Osteocyte (in vitro differentiated cells): ENCODE measurements at regions not wholly inside any gene's neighbourhood (a gene's known extent, or its start where the extent isn't known, plus 50 kb on each side); places are given as distances from the start of the nearest gene placed in this dataset.

Experiments
- DNase-seq: peaks from one replicate; pipeline ENCODE4 v3.0.0; 2021; ENCODE audit warnings: mixed read lengths; ENCODE audit not compliant: unreplicated experiment; ENCODE audit errors: extremely low spot score
- H3K27ac Mint-ChIP-seq: one replicate; pipeline ENCODE4 v1.8.0; 2021; ENCODE audit warnings: mild to moderate bottlenecking, mixed read lengths; ENCODE audit not compliant: unreplicated experiment
- H3K27me3 Mint-ChIP-seq: one replicate; pipeline ENCODE4 v1.8.0; 2021; ENCODE audit warnings: mixed read lengths; ENCODE audit not compliant: unreplicated experiment
- H3K36me3 Mint-ChIP-seq: one replicate; pipeline ENCODE4 v1.8.0; 2021; ENCODE audit warnings: mixed read lengths; ENCODE audit not compliant: unreplicated experiment
- H3K4me1 Mint-ChIP-seq: one replicate; pipeline ENCODE4 v1.8.0; 2021; ENCODE audit warnings: mixed read lengths; ENCODE audit not compliant: unreplicated experiment
- H3K4me3 Mint-ChIP-seq: one replicate; pipeline ENCODE4 v1.8.0; 2021; ENCODE audit warnings: mild to moderate bottlenecking, moderate library complexity, mixed read lengths; ENCODE audit not compliant: unreplicated experiment
- H3K9me3 Mint-ChIP-seq: one replicate; pipeline ENCODE4 v1.8.0; 2021; ENCODE audit warnings: mixed read lengths; ENCODE audit not compliant: unreplicated experiment
- TF ChIP-seq, protein P1 (sequence below): fragments of 200-600 bp; sonication (generic); IDR thresholded peaks from 2 replicates; pipeline ENCODE4 v1.5.0; 2021; ENCODE audit warnings: antibody characterized with exemption, mild to moderate bottlenecking, moderate library complexity

DNA sequence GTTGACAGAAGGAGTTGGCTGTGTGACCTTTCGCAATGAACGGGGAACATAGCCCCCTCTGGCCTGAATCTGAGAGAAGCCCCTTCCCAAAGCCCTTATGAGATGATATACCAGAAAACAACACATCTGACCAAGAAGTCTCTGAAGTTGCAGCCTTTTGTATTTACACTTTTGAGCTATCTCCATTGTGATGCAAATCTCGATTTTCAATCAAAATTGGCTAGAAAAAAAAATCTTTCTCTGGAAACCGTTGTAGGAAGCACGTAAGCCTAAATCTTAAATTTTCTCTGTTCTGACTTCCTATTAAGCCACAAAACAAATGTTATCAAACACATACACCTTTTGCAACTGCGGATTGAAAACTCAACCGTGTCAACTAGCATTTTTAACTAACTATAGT lies 71.4 kb upstream of the OLIG2 start:
- Mint-ChIP-seq H3K27ac (no peak overlapping the region), H3K27me3 (peaks cover 68% of the 10 kb centered on the region), H3K36me3 (no peaks in the 10 kb centered on the region), H3K4me3 (no peak overlapping the region), H3K4me1 (no peaks in the 10 kb centered on the region), H3K9me3 (no peaks in the 10 kb centered on the region)
- TF ChIP-seq, protein P1, sequence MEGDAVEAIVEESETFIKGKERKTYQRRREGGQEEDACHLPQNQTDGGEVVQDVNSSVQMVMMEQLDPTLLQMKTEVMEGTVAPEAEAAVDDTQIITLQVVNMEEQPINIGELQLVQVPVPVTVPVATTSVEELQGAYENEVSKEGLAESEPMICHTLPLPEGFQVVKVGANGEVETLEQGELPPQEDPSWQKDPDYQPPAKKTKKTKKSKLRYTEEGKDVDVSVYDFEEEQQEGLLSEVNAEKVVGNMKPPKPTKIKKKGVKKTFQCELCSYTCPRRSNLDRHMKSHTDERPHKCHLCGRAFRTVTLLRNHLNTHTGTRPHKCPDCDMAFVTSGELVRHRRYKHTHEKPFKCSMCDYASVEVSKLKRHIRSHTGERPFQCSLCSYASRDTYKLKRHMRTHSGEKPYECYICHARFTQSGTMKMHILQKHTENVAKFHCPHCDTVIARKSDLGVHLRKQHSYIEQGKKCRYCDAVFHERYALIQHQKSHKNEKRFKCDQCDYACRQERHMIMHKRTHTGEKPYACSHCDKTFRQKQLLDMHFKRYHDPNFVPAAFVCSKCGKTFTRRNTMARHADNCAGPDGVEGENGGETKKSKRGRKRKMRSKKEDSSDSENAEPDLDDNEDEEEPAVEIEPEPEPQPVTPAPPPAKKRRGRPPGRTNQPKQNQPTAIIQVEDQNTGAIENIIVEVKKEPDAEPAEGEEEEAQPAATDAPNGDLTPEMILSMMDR = no peak
- DNase-seq = no peak

DNA sequence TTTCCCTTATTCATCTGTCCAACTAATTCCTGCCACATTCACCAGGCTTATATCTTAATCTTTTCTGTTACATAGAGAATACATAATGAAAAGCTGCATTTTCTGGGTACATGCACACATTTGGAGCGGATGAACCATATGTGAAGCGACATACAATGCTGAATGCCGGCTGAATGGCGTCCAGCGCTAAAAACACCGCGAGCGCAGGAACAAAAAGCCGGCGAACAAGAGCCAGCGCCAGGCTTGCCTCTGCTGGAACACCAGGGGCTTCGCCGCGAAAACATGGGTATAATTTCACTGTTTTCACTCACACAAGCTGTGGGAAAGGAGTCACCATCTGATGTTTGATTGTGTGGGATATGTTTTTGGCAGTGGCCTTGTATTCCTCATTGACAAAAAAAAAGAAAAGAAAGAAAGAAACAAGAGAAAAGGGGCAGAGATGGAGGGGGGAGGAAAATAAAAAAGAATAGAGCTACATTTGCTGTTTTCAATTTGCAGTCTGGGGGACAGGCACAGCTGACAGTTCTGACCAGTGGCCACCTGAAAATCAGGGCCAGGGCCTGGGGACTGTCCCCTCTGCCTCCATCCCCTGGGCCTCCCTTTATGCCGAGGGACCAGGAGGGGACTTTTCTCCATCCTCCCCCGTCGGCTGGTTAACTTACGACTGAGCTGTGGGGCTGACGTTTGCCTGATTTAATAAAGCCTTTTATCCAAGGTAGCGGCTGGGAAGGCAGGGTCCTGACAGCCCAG lies 70.2 kb upstream of the OLIG2 start:
- Mint-ChIP-seq H3K4me3 (no peak overlapping the region), H3K27me3 (peaks cover 65% of the 10 kb centered on the region), H3K27ac (no peak overlapping the region), H3K36me3 (no peaks in the 10 kb centered on the region), H3K4me1 (no peaks in the 10 kb centered on the region), H3K9me3 (no peaks in the 10 kb centered on the region)
- TF ChIP-seq, protein P1 = no peak
- DNase-seq = no peak

DNA sequence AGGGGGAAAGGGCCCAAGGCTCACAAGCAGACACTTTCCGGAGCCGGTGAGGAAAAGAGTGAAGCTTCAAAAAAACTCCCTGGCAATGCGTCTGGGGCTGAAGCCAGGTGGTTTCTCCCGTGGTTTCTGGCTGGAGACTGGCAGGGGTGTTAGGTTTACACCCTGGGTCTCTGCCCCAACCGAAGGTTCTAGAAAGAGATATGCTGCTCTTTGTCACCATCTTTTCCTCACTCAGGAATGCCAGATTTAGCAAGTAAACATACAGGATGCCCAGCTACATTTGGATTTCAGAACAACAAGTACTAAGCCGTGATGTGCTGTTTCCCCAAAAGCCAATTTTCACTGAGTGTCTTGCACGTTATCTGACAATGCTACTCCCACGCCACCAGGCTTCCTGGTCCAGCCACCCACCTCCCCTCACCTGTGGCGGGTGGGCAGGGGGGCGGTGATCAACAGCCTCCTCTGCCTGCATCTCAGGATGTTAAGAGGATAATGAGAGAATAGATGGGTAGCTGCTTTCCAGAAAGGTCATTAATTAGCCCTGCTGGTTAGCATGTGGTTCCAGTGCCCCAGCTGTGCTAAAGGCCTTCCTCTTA lies 69.6 kb upstream of the OLIG2 start:
- TF ChIP-seq, protein P1 = no peak
- Mint-ChIP-seq H3K4me3 (no peak overlapping the region), H3K4me1 (no peaks in the 10 kb centered on the region), H3K9me3 (no peaks in the 10 kb centered on the region), H3K36me3 (no peaks in the 10 kb centered on the region), H3K27ac (no peak overlapping the region), H3K27me3 (peaks cover 65% of the 10 kb centered on the region)
- no peak for DNase-seq

DNA sequence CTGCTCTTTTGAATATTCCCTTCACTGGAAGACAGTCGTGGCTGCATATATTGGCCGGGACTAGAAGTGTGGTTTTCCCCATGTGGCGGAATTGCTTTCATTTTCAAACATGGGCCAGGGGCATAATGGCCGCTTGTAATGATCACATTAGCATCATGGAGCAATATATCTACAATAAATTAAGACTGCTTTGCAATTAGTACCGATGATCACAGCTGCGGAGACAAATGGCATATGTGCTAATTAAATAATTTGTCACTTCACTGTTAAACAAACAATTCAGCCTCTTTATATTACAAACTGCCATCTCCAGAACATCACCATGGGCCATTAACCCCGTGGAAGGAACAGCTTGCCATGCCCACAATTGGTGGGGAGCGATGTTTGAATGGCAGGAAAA lies 68.2 kb upstream of the OLIG2 start:
- no peaks in the 10 kb centered on the region for H3K4me1 Mint-ChIP-seq
- peaks cover 54% of the 10 kb centered on the region for H3K27me3 Mint-ChIP-seq
- H3K36me3 Mint-ChIP-seq = no peaks in the 10 kb centered on the region
- DNase-seq = no peak
- no peak overlapping the region for H3K4me3 Mint-ChIP-seq
- H3K9me3 Mint-ChIP-seq = no peaks in the 10 kb centered on the region
- TF ChIP-seq, protein P1 = no peak
- H3K27ac Mint-ChIP-seq = no peak overlapping the region

DNA sequence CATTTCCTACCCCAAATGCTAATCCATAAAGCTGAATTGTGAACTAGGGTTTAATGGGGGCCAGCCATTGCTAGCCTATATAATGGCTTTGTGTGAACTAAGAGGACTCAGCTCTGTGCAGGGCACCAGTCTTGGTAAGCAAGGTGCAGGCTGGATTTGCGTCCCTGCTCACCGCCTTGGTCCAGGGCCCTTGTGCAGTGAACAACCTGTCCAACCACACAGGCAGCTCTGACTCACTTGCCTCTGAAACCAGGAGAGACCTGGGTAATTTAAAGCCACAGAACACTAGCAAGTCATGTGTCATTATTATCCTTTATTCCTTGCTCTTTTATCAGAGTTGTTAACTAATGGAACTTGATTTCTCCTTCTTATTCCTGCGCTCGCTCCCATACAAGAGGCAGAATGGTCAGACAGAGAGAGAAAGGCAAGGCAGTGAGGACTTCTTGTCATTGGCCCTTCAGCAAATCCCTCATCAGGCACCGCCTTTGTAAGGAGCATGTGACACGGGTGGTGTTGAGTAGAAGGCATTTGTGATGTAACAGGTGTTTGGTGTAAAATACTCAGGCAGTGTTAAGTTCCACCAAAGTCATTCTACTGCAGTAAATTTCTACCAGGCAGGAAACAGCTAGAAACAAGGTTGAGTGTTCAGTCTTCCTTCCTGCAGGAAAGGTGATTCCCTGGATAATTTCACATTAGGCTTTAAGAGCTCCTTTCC lies 67.3 kb upstream of the OLIG2 start:
- peak; percentile 15 for DNase-seq
- Mint-ChIP-seq H3K27me3 (peaks cover 51% of the 10 kb centered on the region), H3K9me3 (no peaks in the 10 kb centered on the region), H3K36me3 (no peaks in the 10 kb centered on the region), H3K4me1 (no peaks in the 10 kb centered on the region), H3K27ac (no peak overlapping the region), H3K4me3 (no peak overlapping the region)
- TF ChIP-seq, protein P1 = no peak
